Duodenal mucosa (tissue), 2 donors: ENCODE measurements at regions not wholly inside any gene's neighbourhood (a gene's known extent, or its start where the extent isn't known, plus 50 kb on each side); places are given as distances from the start of the nearest gene placed in this dataset.

Experiments
- H3K27ac ChIP-seq: one replicate; pipeline ENCODE4 v1.7.0; 2013; ENCODE audit warnings: low read depth, low read length
- H3K27me3 ChIP-seq, 2 donors: one replicate each; pipeline ENCODE4 v1.7.0; 2013; ENCODE audit warnings: low read length in 2 of 2, control low read depth in 1 of 2; ENCODE audit not compliant: insufficient read depth in 2 of 2, control insufficient read depth in 1 of 2
- H3K36me3 ChIP-seq, 2 donors: one replicate each; pipeline ENCODE4 v1.7.0; 2013; ENCODE audit warnings: low read length in 2 of 2, control low read depth in 1 of 2; ENCODE audit not compliant: insufficient read depth in 2 of 2, control insufficient read depth in 1 of 2
- H3K4me1 ChIP-seq, 2 donors: one replicate each; pipeline ENCODE4 v1.7.0; 2013; ENCODE audit warnings: low read length in 2 of 2, control low read depth in 1 of 2; ENCODE audit not compliant: insufficient read depth in 2 of 2, control insufficient read depth in 1 of 2
- H3K4me3 ChIP-seq, 2 donors: one replicate each; pipeline ENCODE4 v1.7.0; 2013; ENCODE audit warnings: low read length in 2 of 2, low read depth in 1 of 2
- H3K9ac ChIP-seq, 2 donors: one replicate each; pipeline ENCODE4 v1.7.0; 2013; ENCODE audit warnings: low read length in 2 of 2, low read depth in 1 of 2
- H3K9me3 ChIP-seq, 2 donors: one replicate each; pipeline ENCODE4 v1.7.0; 2013; ENCODE audit warnings: low read length in 2 of 2, control low read depth in 1 of 2; ENCODE audit not compliant: control insufficient read depth in 1 of 2

DNA sequence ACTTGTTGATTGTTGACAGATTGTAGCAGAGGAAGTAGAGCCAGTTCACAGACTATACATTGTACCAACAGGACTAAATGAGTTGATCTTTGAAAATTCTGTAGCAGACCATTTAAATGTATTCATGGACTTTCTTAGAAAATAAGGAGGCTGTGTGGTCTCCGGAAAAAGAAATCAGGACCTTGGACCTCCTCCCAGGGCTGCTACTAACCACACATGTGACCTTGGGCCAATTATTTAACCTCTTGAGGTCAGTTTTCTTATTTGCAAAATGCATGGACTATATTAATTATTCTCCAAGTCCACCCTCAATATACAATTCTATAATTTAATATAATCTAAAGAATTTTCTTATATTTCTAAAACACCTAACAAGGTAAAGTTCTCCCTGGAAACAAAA, 492.0 kb upstream of the JAG1 start:
- no peaks in the 10 kb centered on the region for H3K4me1 ChIP-seq
- no peak overlapping the region for H3K4me3 ChIP-seq
- H3K9me3 ChIP-seq, result no peaks in the 10 kb centered on the region
- no peaks in the 10 kb centered on the region for H3K27me3 ChIP-seq
- H3K9ac ChIP-seq, result no peak overlapping the region
- no peak overlapping the region for H3K27ac ChIP-seq
- no peaks in the 10 kb centered on the region for H3K36me3 ChIP-seq

DNA sequence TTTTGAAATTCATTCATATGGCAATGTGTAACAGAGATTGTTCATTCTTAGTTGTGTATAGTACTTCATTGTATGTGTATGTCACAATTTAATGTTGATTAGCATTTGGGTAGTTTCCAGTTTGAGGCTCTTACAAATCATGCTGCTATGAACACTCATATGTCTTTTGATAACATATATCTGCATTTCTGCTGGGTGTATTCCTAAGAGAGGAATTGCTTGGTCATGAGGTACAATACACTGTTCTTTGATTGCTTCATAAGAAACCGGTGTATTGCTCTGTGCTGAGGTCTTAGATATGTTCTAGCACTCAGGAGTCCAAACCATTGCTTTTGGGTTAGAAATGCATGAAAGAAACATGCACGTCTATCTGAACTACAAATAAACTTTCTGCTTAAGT, 492.9 kb upstream of the JAG1 start:
- no peak overlapping the region for H3K27ac ChIP-seq
- no peaks in the 10 kb centered on the region for H3K4me1 ChIP-seq
- no peak overlapping the region for H3K4me3 ChIP-seq
- no peaks in the 10 kb centered on the region for H3K9me3 ChIP-seq
- H3K27me3 ChIP-seq, result no peaks in the 10 kb centered on the region
- H3K9ac ChIP-seq, result no peak overlapping the region
- no peaks in the 10 kb centered on the region for H3K36me3 ChIP-seq

DNA sequence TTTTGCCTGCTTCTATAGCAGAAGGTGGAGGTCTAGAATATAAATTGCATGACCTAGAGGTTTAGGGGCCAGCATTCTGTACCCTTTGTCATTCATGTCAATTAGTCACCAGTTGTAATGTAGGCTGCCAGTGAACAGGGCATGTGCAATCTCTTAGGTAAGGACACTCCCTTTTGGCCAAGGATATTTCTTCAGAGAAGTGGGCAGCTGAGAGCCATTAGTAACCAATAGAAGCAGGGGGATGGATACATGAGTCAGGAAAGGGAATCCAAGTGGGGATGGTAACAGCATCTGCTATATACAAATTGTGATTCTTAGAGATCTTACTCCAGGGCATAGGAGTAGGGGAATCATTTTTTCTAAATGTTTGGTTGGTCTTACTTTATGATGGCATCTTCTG, 494.2 kb upstream of the JAG1 start:
- no peaks in the 10 kb centered on the region for H3K27me3 ChIP-seq
- H3K4me3 ChIP-seq, result no peak overlapping the region
- H3K9me3 ChIP-seq, result no peaks in the 10 kb centered on the region
- H3K4me1 ChIP-seq, result no peaks in the 10 kb centered on the region
- no peaks in the 10 kb centered on the region for H3K36me3 ChIP-seq
- no peak overlapping the region for H3K9ac ChIP-seq
- no peak overlapping the region for H3K27ac ChIP-seq

DNA sequence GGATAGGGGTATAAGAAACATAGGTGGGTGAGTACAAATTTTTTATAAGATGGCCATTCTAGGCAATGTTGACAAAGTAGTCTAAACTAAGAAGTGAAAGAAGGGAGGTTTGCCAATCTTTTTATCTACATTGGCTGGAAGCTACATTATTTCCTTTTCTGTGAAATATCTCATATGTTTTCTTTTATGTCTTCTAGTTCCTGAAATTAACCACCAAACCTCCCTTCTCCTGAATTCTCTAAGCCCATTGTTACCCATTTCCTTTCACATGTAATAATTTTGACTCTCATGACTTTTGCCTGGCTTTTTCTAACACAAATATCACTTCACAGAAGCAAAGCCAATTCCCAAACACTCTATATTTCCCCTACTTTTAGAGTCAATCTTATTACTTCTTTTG, 496.2 kb upstream of the JAG1 start:
- H3K4me1 ChIP-seq, result no peaks in the 10 kb centered on the region
- H3K36me3 ChIP-seq, result no peaks in the 10 kb centered on the region
- H3K9ac ChIP-seq, result no peak overlapping the region
- no peaks in the 10 kb centered on the region for H3K27me3 ChIP-seq
- H3K27ac ChIP-seq, result no peak overlapping the region
- H3K4me3 ChIP-seq, result no peak overlapping the region
- H3K9me3 ChIP-seq, result no peaks in the 10 kb centered on the region

DNA sequence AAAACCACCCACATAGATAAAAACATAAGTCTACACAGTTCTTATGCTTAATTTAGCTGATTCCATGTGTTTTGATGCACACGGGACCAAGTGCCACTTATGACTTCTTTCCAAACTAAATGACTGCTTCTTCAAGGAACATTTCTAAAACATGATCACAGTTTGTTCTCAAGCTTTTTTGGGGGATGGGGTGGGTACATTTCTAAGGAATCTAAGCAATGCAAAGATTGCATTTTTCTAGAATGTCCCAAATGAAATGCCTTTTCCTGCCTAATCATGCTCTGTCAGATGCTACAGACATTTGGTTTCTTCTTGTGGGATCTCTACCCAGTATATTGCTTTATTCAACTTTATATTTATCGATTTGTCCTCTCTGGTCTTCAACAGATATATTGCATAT, 496.8 kb upstream of the JAG1 start:
- H3K36me3 ChIP-seq, result no peaks in the 10 kb centered on the region
- no peak overlapping the region for H3K9ac ChIP-seq
- no peak overlapping the region for H3K4me3 ChIP-seq
- H3K27me3 ChIP-seq, result no peaks in the 10 kb centered on the region
- no peak overlapping the region for H3K27ac ChIP-seq
- no peaks in the 10 kb centered on the region for H3K9me3 ChIP-seq
- H3K4me1 ChIP-seq, result no peaks in the 10 kb centered on the region

DNA sequence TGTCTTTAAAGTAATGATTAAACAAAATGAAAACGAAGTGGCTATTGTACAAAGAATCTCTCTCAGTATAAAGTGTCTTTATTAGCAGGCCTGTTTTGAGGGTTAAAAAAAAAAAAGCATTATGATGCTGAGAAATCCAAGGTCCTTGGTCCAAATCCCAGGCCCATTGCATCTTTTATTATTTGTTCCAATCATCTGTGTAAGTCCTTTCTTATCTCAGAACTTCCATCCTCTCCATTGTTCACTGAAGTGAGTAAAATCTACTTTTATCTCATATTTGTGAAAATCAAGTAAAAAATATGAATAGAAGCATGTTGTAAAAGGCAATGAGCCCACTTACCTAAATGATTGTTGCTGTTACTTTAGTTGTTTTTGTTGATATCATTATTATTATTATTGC, 499.1 kb upstream of the JAG1 start:
- H3K4me3 ChIP-seq, result no peak overlapping the region
- H3K9ac ChIP-seq, result no peak overlapping the region
- H3K27me3 ChIP-seq, result no peaks in the 10 kb centered on the region
- no peak overlapping the region for H3K27ac ChIP-seq
- H3K9me3 ChIP-seq, result no peaks in the 10 kb centered on the region
- H3K4me1 ChIP-seq, result no peaks in the 10 kb centered on the region
- no peaks in the 10 kb centered on the region for H3K36me3 ChIP-seq

DNA sequence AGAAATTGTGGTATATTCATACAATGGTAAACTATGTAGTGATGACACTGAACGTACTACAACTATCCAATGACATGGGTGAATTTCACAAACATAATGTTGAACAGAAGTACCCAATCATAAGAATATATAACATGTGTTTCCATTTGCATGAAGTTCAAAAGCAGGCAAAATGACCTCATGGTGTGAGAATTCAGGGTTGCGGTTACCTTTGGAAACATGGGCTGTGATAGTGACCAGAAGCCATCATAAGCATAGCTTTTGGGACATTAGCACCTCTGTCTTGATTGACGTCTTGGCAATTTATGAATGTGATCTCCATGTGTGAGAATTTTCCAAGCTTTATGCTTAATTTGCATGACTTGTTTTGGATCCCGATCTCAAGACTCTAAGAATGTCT, 500.1 kb upstream of the JAG1 start:
- H3K9me3 ChIP-seq, result no peaks in the 10 kb centered on the region
- no peak overlapping the region for H3K9ac ChIP-seq
- no peak overlapping the region for H3K27ac ChIP-seq
- no peaks in the 10 kb centered on the region for H3K27me3 ChIP-seq
- no peak overlapping the region for H3K4me3 ChIP-seq
- no peaks in the 10 kb centered on the region for H3K4me1 ChIP-seq
- H3K36me3 ChIP-seq, result no peaks in the 10 kb centered on the region

DNA sequence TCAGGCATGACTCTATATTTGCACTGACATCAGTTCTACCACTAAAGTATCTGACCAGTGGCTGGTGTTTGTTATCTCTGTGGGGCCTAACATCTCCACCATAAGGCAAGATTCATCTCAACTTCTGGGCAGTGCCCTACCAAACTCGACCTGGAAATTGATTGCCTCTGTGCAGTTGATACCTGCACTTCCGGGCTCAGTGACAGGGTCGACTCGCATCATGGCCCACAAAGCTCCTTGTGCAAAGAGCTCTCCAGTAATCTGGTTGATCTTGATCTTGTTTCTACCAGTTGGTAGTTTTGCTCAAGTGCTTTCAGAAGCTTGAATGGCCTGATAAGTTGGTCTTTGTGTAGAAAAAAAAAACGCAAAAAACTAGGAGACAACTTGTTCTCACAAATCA, 501.1 kb upstream of the JAG1 start:
- Histone ChIP-seq H3K27me3 (no peaks in the 10 kb centered on the region), H3K9ac (no peak overlapping the region), H3K4me1 (no peaks in the 10 kb centered on the region), H3K9me3 (no peaks in the 10 kb centered on the region), H3K27ac (no peak overlapping the region), H3K4me3 (no peak overlapping the region), H3K36me3 (no peaks in the 10 kb centered on the region)

DNA sequence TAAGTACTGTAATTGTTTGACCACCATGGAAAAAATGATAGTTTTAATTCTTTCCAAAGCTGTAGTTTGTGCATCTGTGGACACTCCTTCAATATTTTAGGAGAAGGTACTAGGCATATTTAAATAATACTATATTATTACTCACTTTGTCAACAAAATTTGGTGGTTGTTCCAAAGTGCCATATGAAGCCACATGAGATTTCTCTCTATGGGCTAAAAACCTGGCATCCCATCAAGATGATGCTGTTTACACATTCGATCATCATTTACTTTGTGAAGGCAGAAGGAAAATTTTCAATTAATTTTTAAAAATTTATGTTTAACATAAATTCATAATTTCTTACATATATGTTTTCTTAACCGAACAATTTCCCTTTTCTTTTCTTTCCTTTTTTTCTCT, 502.6 kb upstream of the JAG1 start:
- Histone ChIP-seq H3K4me3 (no peak overlapping the region), H3K36me3 (no peaks in the 10 kb centered on the region), H3K4me1 (no peaks in the 10 kb centered on the region), H3K9me3 (no peaks in the 10 kb centered on the region), H3K9ac (no peak overlapping the region), H3K27me3 (no peaks in the 10 kb centered on the region), H3K27ac (no peak overlapping the region)

DNA sequence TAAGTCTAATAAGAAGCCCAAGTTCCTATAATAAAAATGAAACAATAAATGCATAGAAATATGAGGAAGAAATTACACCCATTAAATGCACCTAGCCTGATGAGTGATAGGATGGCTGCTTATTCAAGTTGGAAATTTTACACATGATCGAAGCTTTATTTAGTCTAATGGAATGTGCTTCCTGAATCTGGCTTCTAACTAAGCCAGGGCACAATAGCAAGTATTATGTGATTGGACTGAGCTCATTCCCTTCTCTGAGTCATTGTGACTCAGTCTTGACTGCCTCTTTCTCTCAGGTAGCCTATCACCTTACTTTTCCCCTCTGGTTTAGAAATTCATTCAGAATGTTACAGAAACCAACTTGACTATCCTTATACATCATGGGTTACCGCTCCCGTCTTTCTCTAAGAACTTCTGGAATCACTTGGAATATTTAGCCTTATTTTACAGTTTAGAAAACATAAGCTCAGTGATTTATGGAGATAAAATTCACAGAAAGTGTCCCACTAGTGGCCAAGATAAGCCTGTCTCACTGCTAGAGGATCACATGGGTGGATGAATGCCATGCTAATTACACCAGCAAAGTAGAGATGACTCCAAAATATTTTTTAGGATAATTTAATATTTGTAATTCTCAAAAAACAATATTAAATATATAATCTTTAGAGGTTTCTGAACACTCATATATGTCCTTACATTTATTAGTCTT, 505.3 kb upstream of the JAG1 start:
- Histone ChIP-seq H3K27me3 (no peaks in the 10 kb centered on the region), H3K9me3 (no peaks in the 10 kb centered on the region), H3K36me3 (no peaks in the 10 kb centered on the region), H3K9ac (no peak overlapping the region), H3K4me3 (no peak overlapping the region), H3K27ac (no peak overlapping the region), H3K4me1 (no peaks in the 10 kb centered on the region)

DNA sequence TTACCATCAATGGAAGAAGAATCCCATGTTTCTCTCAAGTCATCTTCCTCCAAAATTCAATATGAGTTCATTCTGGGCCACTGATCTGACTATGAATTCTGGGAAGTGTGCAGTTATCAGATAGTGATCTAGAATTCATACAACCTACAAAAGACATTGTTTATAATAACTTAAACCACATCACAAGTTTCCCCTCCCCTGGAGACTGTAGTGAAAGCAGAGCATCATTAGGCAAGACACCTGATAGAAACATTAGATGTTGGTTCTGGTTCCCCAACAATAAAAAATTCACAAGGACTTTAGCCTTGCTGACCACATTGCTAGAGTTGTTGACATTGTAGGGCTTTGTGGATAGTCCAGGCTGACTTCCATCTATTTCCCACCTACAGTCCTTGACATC, 506.4 kb upstream of the JAG1 start:
- no peak overlapping the region for H3K9ac ChIP-seq
- H3K4me1 ChIP-seq, result no peaks in the 10 kb centered on the region
- H3K4me3 ChIP-seq, result no peak overlapping the region
- no peaks in the 10 kb centered on the region for H3K27me3 ChIP-seq
- H3K9me3 ChIP-seq, result peaks cover 0 to 1% of the 10 kb centered on the region in 2 donors
- no peaks in the 10 kb centered on the region for H3K36me3 ChIP-seq
- no peak overlapping the region for H3K27ac ChIP-seq
